Fibroblast of villous mesenchyme (primary cell): ENCODE measurements at regions not wholly inside any gene's neighbourhood (a gene's known extent, or its start where the extent isn't known, plus 50 kb on each side); places are given as distances from the start of the nearest gene placed in this dataset.

Source experiments
- DNase-seq: peaks from one replicate; pipeline ENCODE4 v3.0.0-alpha.2; 2010; ENCODE audit warnings: low read depth
- H3K4me3 ChIP-seq: 2 replicates; pipeline ENCODE4 v1.5.1; 2011; ENCODE audit warnings: low read depth, mild to moderate bottlenecking, low read length
- TF ChIP-seq, protein P1 (sequence below): IDR thresholded peaks from 2 replicates; pipeline ENCODE4 v1.5.1; 2012; ENCODE audit warnings: low read depth, mild to moderate bottlenecking, low read length; ENCODE audit not compliant: insufficient read depth

DNA sequence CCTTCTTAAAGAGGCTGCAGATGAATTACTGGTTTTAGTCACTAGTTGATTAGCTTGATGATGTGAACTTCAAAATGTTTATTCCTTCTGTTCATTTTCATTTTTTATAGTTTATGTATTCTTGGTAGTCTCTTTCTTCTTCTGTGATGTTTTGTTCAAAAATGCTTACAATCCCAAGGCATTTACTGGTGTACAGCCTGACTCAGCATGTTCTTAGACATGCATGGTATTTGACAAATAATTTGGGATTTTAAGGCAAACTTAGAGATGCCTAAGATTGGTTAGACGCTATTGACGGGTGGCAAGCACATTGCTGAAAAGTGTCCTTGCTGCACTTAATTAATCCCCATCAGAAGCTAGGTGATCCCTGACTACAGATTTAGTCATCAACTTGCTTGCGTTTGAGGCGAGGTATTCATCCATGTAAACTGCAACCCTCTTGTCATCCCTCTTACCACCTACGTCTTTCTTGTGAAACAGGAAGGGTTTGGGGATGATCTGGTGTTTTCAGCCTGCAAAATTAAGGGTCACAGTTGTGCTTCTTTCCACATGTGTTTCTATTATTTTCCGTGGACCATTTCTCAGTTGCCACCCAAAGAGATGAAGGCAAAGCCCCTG is 331.8 kb downstream of the DKK2 start:
- TF ChIP-seq, protein P1, sequence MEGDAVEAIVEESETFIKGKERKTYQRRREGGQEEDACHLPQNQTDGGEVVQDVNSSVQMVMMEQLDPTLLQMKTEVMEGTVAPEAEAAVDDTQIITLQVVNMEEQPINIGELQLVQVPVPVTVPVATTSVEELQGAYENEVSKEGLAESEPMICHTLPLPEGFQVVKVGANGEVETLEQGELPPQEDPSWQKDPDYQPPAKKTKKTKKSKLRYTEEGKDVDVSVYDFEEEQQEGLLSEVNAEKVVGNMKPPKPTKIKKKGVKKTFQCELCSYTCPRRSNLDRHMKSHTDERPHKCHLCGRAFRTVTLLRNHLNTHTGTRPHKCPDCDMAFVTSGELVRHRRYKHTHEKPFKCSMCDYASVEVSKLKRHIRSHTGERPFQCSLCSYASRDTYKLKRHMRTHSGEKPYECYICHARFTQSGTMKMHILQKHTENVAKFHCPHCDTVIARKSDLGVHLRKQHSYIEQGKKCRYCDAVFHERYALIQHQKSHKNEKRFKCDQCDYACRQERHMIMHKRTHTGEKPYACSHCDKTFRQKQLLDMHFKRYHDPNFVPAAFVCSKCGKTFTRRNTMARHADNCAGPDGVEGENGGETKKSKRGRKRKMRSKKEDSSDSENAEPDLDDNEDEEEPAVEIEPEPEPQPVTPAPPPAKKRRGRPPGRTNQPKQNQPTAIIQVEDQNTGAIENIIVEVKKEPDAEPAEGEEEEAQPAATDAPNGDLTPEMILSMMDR, result no peak
- no peak overlapping the region for H3K4me3 ChIP-seq
- DNase-seq, result no peak

DNA sequence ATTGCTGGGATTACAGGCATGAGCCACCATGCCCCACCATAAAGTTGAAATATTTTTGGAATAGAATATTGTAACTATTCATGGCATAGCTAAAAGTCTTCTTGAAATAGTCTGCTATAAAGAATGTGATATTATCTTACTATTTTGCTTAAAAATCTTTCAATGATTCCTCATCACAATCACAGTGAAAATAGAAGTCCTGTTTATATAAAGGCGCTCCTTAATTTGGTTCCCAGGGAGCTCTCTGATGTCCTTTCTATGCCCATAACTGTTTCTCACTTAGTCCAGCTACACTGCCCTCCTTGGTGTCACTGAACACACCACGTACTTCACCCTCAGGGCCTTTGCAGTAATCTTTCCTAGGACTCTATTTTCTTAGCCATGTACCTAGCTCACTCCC is 331.7 kb upstream of the GIMD1 start:
- DNase-seq, result no peak
- TF ChIP-seq, protein P1, result no peak
- H3K4me3 ChIP-seq, result no peak overlapping the region

DNA sequence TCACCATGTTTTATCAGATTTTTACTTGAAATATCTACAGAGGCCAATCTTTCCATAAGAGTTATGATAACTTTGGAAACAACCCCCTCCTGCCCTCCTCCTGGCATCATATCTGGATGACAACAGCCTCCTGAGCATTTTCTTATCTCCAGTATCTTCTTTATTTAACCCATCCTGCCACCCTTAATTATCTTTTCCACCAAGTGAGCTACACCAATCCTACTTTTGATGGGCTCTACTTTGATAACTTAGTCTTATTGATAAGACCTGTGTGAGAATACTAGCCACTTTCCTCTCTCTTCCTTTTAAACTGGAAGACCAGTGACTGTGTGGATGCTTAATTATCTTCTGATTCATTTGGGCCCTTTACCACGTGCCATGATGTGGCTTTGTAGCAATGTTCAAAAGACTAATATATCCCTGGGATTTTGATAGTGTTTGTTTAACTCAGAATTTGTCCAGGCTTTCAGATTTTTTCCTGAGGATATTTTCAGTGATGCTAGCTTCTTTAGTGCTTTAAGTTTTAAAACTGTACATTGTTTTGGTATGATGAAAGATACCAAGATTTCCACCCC is 330.1 kb upstream of the GIMD1 start:
- DNase-seq, result no peak
- no peak overlapping the region for H3K4me3 ChIP-seq
- TF ChIP-seq, protein P1, result no peak

DNA sequence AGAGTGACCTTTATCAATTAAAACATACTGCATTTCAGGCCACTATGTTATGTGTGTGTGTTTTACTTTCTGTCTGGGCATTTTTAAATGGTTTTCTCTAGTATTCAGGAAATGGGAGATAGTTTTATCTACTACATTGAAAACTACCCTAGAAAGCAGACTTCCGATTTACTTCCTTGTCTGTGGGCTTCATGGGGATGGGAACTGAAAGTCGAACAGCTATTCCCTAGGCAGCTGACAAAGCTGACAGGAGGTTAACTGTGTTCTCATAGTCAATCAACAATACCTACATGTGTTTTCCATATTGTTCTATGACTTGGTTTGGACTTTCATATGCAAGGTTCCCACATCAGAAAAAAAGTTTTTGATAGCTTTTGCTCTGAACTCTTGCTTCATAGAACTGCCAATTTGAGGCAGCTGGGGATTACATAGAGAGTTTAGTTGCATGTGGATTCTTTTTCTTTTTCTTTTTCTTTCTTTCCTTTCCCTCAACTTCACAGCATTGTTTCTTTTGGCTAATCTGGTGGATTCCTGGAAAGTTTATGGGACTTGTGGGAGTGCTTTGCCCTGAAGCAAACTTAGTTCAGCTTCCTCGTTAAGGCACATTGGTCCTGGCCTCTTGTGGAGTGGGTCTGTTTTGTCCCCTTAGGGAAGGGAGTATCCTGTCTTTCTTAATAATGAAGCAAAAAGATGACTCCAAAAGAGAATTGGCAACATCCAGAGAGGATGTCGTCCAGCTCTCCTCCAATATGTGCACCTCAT is 327.1 kb upstream of the GIMD1 start:
- no peak overlapping the region for H3K4me3 ChIP-seq
- no peak for DNase-seq
- TF ChIP-seq, protein P1, result no peak

DNA sequence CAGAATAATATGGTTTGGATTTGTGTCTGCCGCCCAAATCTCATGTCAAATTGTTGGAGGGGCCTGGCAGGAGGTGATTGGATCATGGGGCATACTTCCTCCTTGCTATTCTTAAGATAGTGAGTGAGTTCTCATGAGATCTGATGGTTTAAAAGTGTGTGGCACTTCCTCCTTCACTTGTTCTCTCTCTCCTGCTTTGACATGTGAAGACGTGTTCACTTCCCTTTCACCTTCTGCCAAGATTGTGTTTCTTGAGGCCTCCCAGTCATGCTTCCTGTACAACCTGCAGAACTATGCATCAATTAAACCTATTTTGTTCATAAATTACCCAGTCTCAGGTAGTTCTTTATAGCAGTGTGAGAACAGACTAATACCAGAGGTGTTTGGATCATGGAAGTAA is 325.7 kb upstream of the GIMD1 start:
- no peak for DNase-seq
- no peak overlapping the region for H3K4me3 ChIP-seq
- TF ChIP-seq, protein P1, result no peak

DNA sequence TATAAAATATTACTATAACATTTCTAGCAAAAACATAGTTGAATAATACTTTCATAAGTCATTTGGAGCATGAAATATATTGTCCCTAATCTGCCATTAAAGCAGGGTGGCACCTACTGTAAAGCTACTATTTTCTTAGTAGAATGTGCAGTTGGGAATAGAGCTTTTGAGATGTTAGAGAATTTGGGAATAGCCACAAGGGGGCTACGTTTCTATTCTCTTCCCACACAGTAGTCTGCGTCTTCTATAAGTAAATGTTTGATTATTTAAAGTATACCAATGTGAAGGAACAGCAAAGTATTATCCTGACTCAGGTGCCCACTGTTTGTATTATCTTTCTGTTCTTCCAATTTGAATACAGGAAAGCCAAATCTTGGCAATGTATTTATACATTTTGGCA is 323.2 kb upstream of the GIMD1 start:
- H3K4me3 ChIP-seq, result no peak overlapping the region
- TF ChIP-seq, protein P1, result peak; percentile 24
- no peak for DNase-seq
